ENCODE measurements at regions not wholly inside any gene's neighbourhood (a gene's known extent, or its start where the extent isn't known, plus 50 kb on each side); places are given as distances from the start of the nearest gene placed in this dataset.

DNA sequence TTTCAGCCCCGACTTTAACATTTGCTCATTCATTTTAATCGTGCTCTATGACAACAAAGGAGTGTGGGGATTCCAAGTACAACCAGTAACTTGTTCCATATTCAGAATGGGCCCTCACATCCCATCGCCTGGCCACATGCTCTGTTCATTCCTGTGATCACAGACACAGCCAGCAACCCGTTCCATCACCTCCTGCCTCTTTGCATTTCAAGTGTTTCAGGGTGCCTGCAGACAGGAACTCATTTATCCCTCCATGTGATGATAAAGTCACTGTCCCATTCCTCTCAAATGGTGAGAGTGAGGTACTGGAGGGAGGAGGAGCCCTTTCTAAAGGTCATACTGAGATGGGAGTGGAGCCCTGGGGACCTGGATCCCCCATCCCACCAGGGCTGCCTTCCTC lies 571.1 kb downstream of the MAT2B start:
- Histone ChIP-seq H2AFZ (ENCODE audit: low read length) (no peak overlapping the region), H3K79me2 (ENCODE audit: insufficient read depth, low read length) (no peaks in the 10 kb centered on the region), H3K4me1 (ENCODE audit: insufficient read depth, low read length) (no peaks in the 10 kb centered on the region), H3K4me2 (ENCODE audit: low read depth, low read length) (no peak overlapping the region), H3K9ac (ENCODE audit: insufficient read depth, low read depth, low read length) (no peak overlapping the region), H3K36me3 (replicated peaks in 1 of 2; ENCODE audit: control insufficient read depth in 1 of 2, insufficient read depth in 2 of 2, low read length in 2 of 2) (no peaks in the 10 kb centered on the region), H3K27me3 (ENCODE audit: control insufficient read depth in 1 of 2, insufficient read depth in 2 of 2, low read length in 2 of 2) (no peaks in the 10 kb centered on the region; a peak in 1 of 5 replicates), H3K27ac (ENCODE audit: extremely low read length, insufficient read depth, low read length) (no peak overlapping the region), H3K9me3 (ENCODE audit: low read length) (0 out of 2 replicates have a peak, but pooled peaks cover 6% of the 10 kb centered on the region), H4K20me1 (ENCODE audit: insufficient read depth, low read length) (no peaks in the 10 kb centered on the region), H3K4me3 (replicated peaks in 1 of 3; ENCODE audit: insufficient read depth in 1 of 3, low read depth in 2 of 3, low read length in 3 of 3) (no peak overlapping the region)
- no TSS peak for BruUV-seq (replicated peaks)
- in situ Hi-C loops (cut with HindIII; ENCODE audit: extremely low pct_ligation_motif_present, low pct_unique_long_range_greater_than_20kb), result no loop called here
- WGBS (ENCODE audit: low lambda C conversion rate), result 13% methylated on average over 4 of the region's 4 CpGs
- no peak for DNase-seq (ENCODE audit: low spot score)
- ChIA-PET POLR2A (no interaction called here), CTCF (ENCODE audit: low intra/inter-chr PET ratio, low total read pairs) (no interaction called here)
- FAIRE-seq, result no peak
- TF ChIP-seq, protein P1, sequence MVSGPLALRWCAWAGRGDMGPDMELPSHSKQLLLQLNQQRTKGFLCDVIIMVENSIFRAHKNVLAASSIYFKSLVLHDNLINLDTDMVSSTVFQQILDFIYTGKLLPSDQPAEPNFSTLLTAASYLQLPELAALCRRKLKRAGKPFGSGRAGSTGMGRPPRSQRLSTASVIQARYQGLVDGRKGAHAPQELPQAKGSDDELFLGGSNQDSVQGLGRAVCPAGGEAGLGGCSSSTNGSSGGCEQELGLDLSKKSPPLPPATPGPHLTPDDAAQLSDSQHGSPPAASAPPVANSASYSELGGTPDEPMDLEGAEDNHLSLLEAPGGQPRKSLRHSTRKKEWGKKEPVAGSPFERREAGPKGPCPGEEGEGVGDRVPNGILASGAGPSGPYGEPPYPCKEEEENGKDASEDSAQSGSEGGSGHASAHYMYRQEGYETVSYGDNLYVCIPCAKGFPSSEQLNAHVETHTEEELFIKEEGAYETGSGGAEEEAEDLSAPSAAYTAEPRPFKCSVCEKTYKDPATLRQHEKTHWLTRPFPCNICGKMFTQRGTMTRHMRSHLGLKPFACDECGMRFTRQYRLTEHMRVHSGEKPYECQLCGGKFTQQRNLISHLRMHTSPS (CRISPR knock-in tag; IDR thresholded peaks at IDR 0.05; ENCODE audit: low read depth), result no peak
- intact Hi-C loops (cut with micrococcal nuclease; ENCODE audit: unreplicated experiment), result no loop called here
- no peak for ATAC-seq

DNA sequence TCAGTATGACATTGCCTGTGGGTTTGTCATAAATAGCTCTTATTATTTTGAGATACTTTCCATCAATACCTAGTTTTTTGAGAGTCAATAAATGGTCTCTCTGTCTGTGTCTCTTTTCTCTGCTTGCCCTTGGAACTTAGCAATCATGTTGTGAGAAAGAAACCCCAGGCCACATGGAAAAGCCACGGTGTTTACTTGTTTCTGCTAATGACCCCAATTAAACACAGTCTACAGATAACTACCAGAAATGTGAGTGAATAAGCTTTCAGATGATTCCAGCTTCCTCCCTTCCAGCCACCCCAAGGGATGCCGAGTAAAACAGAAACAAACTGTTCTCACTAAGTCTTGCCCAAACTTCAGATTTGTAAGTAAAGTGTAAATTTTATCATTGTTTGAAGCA lies 584.9 kb downstream of the MAT2B start:
- Histone ChIP-seq H3K4me3 (replicated peaks in 1 of 3; ENCODE audit: insufficient read depth in 1 of 3, low read depth in 2 of 3, low read length in 3 of 3) (no peak overlapping the region), H2AFZ (ENCODE audit: low read length) (no peak overlapping the region), H3K4me1 (ENCODE audit: insufficient read depth, low read length) (no peaks in the 10 kb centered on the region), H4K20me1 (ENCODE audit: insufficient read depth, low read length) (no peaks in the 10 kb centered on the region), H3K4me2 (ENCODE audit: low read depth, low read length) (no peak overlapping the region), H3K9me3 (ENCODE audit: low read length) (peaks cover 24% of the 10 kb centered on the region), H3K27ac (ENCODE audit: extremely low read length, insufficient read depth, low read length) (no peak overlapping the region), H3K79me2 (ENCODE audit: insufficient read depth, low read length) (no peaks in the 10 kb centered on the region), H3K9ac (ENCODE audit: insufficient read depth, low read depth, low read length) (no peak overlapping the region), H3K36me3 (replicated peaks in 1 of 2; ENCODE audit: control insufficient read depth in 1 of 2, insufficient read depth in 2 of 2, low read length in 2 of 2) (no peaks in the 10 kb centered on the region), H3K27me3 (ENCODE audit: control insufficient read depth in 1 of 2, insufficient read depth in 2 of 2, low read length in 2 of 2) (no peaks in the 10 kb centered on the region)
- ChIA-PET POLR2A (no interaction called here), CTCF (ENCODE audit: low intra/inter-chr PET ratio, low total read pairs) (no interaction called here)
- FAIRE-seq (no peak), DNase-seq (ENCODE audit: low spot score) (no peak), ATAC-seq (no peak)
- intact Hi-C loops (cut with micrococcal nuclease; ENCODE audit: unreplicated experiment) (no loop called here), in situ Hi-C loops (cut with HindIII; ENCODE audit: extremely low pct_ligation_motif_present, low pct_unique_long_range_greater_than_20kb) (no loop called here)
- TF ChIP-seq, protein P2, sequence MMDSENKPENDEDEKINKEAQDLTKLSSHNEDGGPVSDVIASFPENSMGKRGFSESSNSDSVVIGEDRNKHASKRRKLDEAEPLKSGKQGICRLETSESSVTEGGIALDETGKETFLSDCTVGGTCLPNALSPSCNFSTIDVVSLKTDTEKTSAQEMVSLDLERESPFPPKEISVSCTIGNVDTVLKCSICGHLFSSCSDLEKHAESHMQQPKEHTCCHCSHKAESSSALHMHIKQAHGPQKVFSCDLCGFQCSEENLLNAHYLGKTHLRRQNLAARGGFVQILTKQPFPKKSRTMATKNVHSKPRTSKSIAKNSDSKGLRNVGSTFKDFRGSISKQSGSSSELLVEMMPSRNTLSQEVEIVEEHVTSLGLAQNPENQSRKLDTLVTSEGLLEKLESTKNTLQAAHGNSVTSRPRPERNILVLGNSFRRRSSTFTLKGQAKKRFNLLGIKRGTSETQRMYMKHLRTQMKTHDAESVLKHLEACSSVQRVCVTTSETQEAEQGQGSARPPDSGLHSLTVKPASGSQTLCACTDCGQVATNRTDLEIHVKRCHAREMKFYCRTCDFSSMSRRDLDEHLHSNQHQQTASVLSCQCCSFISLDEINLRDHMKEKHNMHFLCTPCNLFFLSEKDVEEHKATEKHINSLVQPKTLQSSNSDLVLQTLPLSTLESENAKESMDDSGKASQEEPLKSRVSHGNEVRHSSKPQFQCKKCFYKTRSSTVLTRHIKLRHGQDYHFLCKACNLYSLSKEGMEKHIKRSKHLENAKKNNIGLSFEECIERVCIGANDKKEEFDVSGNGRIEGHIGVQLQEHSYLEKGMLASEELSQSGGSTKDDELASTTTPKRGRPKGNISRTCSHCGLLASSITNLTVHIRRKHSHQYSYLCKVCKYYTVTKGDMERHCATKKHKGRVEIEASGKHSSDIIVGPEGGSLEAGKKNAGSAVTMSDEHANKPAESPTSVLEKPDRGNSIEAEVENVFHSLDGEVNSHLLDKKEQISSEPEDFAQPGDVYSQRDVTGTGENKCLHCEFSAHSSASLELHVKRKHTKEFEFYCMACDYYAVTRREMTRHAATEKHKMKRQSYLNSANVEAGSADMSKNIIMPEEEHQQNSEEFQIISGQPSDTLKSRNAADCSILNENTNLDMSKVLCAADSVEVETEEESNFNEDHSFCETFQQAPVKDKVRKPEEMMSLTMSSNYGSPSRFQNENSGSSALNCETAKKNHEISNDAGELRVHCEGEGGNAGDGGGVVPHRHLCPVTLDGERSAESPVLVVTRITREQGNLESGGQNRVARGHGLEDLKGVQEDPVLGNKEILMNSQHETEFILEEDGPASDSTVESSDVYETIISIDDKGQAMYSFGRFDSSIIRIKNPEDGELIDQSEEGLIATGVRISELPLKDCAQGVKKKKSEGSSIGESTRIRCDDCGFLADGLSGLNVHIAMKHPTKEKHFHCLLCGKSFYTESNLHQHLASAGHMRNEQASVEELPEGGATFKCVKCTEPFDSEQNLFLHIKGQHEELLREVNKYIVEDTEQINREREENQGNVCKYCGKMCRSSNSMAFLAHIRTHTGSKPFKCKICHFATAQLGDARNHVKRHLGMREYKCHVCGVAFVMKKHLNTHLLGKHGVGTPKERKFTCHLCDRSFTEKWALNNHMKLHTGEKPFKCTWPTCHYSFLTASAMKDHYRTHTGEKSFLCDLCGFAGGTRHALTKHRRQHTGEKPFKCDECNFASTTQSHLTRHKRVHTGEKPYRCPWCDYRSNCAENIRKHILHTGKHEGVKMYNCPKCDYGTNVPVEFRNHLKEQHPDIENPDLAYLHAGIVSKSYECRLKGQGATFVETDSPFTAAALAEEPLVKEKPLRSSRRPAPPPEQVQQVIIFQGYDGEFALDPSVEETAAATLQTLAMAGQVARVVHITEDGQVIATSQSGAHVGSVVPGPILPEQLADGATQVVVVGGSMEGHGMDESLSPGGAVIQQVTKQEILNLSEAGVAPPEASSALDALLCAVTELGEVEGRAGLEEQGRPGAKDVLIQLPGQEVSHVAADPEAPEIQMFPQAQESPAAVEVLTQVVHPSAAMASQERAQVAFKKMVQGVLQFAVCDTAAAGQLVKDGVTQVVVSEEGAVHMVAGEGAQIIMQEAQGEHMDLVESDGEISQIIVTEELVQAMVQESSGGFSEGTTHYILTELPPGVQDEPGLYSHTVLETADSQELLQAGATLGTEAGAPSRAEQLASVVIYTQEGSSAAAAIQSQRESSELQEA (CRISPR knock-in tag; IDR thresholded peaks at IDR 0.05; ENCODE audit: not compliant biosample characterization), result no peak
- TF ChIP-seq GZF1 (CRISPR knock-in tag; IDR thresholded peaks at IDR 0.05), result no peak
- 0% methylated on average over 2 of the region's 2 CpGs for WGBS (ENCODE audit: low lambda C conversion rate)
- no TSS peak for BruUV-seq (replicated peaks)
